HEK293 (cell line): ENCODE measurements at regions not wholly inside any gene's neighbourhood (a gene's known extent, or its start where the extent isn't known, plus 50 kb on each side); places are given as distances from the start of the nearest gene placed in this dataset.
A peak's percentile ranks its signal among the peaks of the same experiment; 100 is the strongest.

Source experiments
- CTCF ChIA-PET: fragments of 350-600 bp; formaldehyde crosslinking; extraction: SDS; loops from one replicate; lab custom pipeline; 2021; ENCODE audit warnings: antibody characterized with exemption; lab: Yijun Ruan, JAX
- POLR2A ChIA-PET: fragments of 300-600 bp; formaldehyde crosslinking; extraction: SDS; loops from one replicate; lab custom pipeline; 2020; ENCODE audit warnings: antibody characterized with exemption, inconsistent platforms; lab: Yijun Ruan, JAX
- H3K27ac ChIP-seq: fragments of 200-500 bp; sonication (Bioruptor generic); 2 replicates; pipeline ENCODE4 v1.5.1; 2014; ENCODE audit warnings: low read depth, low read length, control low read depth, inconsistent platforms; ENCODE audit errors: extremely low read depth
- H3K36me3 ChIP-seq, 2 experiments: fragments of 200-500 bp in 1 of 2; sonication (Bioruptor generic) in 1 of 2; 1 replicate in 1 of 2; 2 replicates in 1 of 2; pipeline ENCODE4 v1.5.1; 2014 to 2017; ENCODE audit warnings: inconsistent platforms in 2 of 2, low read length in 2 of 2; ENCODE audit not compliant: control insufficient read depth in 2 of 2, insufficient read depth in 1 of 2
- H3K4me1 ChIP-seq: fragments of 200-500 bp; sonication (Bioruptor generic); 2 replicates; pipeline ENCODE4 v1.5.1; 2014; ENCODE audit warnings: mild to moderate bottlenecking, low read length, inconsistent platforms; ENCODE audit not compliant: control insufficient read depth, insufficient read depth
- H3K4me3 ChIP-seq: 2 replicates; pipeline ENCODE4 v1.5.1; 2011; ENCODE audit warnings: low read depth, mild to moderate bottlenecking, control low read depth, low read length, moderate library complexity
- H3K9me3 ChIP-seq: fragments of 200-500 bp; sonication (Bioruptor generic); 2 replicates; pipeline ENCODE4 v1.5.1; 2014; ENCODE audit warnings: low read depth, low read length, inconsistent platforms; ENCODE audit not compliant: control insufficient read depth, insufficient read depth
- GLIS2 ChIP-seq: fragments of 450-650 bp; formaldehyde crosslinking; IDR thresholded peaks from 2 replicates; pipeline ENCODE4 v1.5.1; 2016; ENCODE audit warnings: missing biosample characterization, missing genetic modification characterization
- MEIS1 ChIP-seq: sonication (generic); formaldehyde crosslinking; IDR thresholded peaks from 2 replicates; pipeline ENCODE4 v1.8.1; 2022; ENCODE audit warnings: missing genetic modification reagents, mild to moderate bottlenecking, borderline replicate concordance
- REPIN1 ChIP-seq: fragments of 450-650 bp; formaldehyde crosslinking; IDR thresholded peaks from 2 replicates; pipeline ENCODE4 v1.5.1; 2017; ENCODE audit warnings: missing biosample characterization, missing genetic modification characterization, low read depth
- SCRT1 ChIP-seq: fragments of 450-650 bp; formaldehyde crosslinking; IDR thresholded peaks from 2 replicates; pipeline ENCODE4 v1.5.1; 2016; ENCODE audit warnings: missing biosample characterization, missing genetic modification characterization, borderline replicate concordance
- SP2 ChIP-seq: fragments of 450-650 bp; formaldehyde crosslinking; IDR thresholded peaks from 2 replicates; pipeline ENCODE4 v1.5.1; 2016; ENCODE audit warnings: missing biosample characterization, missing genetic modification characterization
- ZBTB49 ChIP-seq: fragments of 450-650 bp; formaldehyde crosslinking; IDR thresholded peaks from 2 replicates; pipeline ENCODE4 v1.5.1; 2016; ENCODE audit warnings: missing biosample characterization, missing genetic modification characterization, low read depth
- ZBTB7A ChIP-seq: fragments of 450-650 bp; formaldehyde crosslinking; IDR thresholded peaks from 2 replicates; pipeline ENCODE4 v1.5.1; 2016; ENCODE audit warnings: low read depth, missing biosample characterization, missing genetic modification characterization
- ZFHX2 ChIP-seq: fragments of 450-650 bp; formaldehyde crosslinking; conservative IDR thresholded peaks from 2 replicates; pipeline ENCODE4 v1.5.1; 2016; ENCODE audit warnings: missing biosample characterization, missing genetic modification characterization
- ZFP69B ChIP-seq: fragments of 450-650 bp; formaldehyde crosslinking; IDR thresholded peaks from 2 replicates; pipeline ENCODE4 v1.5.1; 2016; ENCODE audit warnings: missing biosample characterization, missing genetic modification characterization
- ZNF114 ChIP-seq: fragments of 450-650 bp; formaldehyde crosslinking; IDR thresholded peaks from 2 replicates; pipeline ENCODE4 v1.5.0; 2017; ENCODE audit warnings: missing biosample characterization, missing genetic modification characterization
- ZNF121 ChIP-seq: fragments of 450-650 bp; formaldehyde crosslinking; IDR thresholded peaks from 2 replicates; pipeline ENCODE4 v1.5.1; 2016; ENCODE audit warnings: missing biosample characterization, missing genetic modification characterization
- ZNF133 ChIP-seq: fragments of 450-650 bp; formaldehyde crosslinking; IDR thresholded peaks from 2 replicates; pipeline ENCODE4 v1.5.1; 2016; ENCODE audit warnings: missing biosample characterization, missing genetic modification characterization
- ZNF148 ChIP-seq: fragments of 450-650 bp; formaldehyde crosslinking; IDR thresholded peaks from 2 replicates; pipeline ENCODE4 v1.5.0; 2017; ENCODE audit warnings: missing biosample characterization, missing genetic modification characterization, borderline replicate concordance
- ZNF169 ChIP-seq: fragments of 450-650 bp; formaldehyde crosslinking; IDR thresholded peaks from 2 replicates; pipeline ENCODE4 v1.5.1; 2016; ENCODE audit warnings: missing biosample characterization, missing genetic modification characterization
- ZNF2 ChIP-seq: fragments of 450-650 bp; formaldehyde crosslinking; IDR thresholded peaks from 2 replicates; pipeline ENCODE4 v1.5.1; 2016; ENCODE audit warnings: missing biosample characterization, missing genetic modification characterization
- ZNF239 ChIP-seq: fragments of 450-650 bp; formaldehyde crosslinking; IDR thresholded peaks from 2 replicates; pipeline ENCODE4 v1.5.1; 2016; ENCODE audit warnings: missing biosample characterization, missing genetic modification characterization
- ZNF311 ChIP-seq: fragments of 450-650 bp; formaldehyde crosslinking; IDR thresholded peaks from 2 replicates; pipeline ENCODE4 v1.5.1; 2017; ENCODE audit warnings: missing biosample characterization, missing genetic modification characterization, borderline replicate concordance
- ZNF324 ChIP-seq: fragments of 450-650 bp; formaldehyde crosslinking; IDR thresholded peaks from 2 replicates; pipeline ENCODE4 v1.5.1; 2016; ENCODE audit warnings: missing biosample characterization, missing genetic modification characterization
- ZNF394 ChIP-seq: fragments of 450-650 bp; formaldehyde crosslinking; IDR thresholded peaks from 2 replicates; pipeline ENCODE4 v1.5.1; 2016; ENCODE audit warnings: missing biosample characterization, missing genetic modification characterization, mild to moderate bottlenecking, moderate library complexity, borderline replicate concordance
- ZNF623 ChIP-seq: fragments of 450-650 bp; formaldehyde crosslinking; IDR thresholded peaks from 2 replicates; pipeline ENCODE4 v1.5.1; 2016; ENCODE audit warnings: missing biosample characterization, missing genetic modification characterization
- ZXDB ChIP-seq: fragments of 450-650 bp; formaldehyde crosslinking; IDR thresholded peaks from 2 replicates; pipeline ENCODE4 v1.5.1; 2016; ENCODE audit warnings: missing biosample characterization, missing genetic modification characterization
- TF ChIP-seq, protein P1 (sequence below): fragments of 450-650 bp; formaldehyde crosslinking; optimal IDR thresholded peaks from 2 replicates; pipeline ENCODE3; 2016; ENCODE audit warnings: missing biosample characterization, mild to moderate bottlenecking, missing genetic modification characterization
- TF ChIP-seq, protein P2 (sequence below): fragments of 450-650 bp; formaldehyde crosslinking; IDR thresholded peaks from 2 replicates; pipeline ENCODE4 v1.5.1; 2016; ENCODE audit warnings: missing biosample characterization, missing genetic modification characterization

GRCh38 chr20:51126337-51126736 lies 103.4 kb upstream of the KCNG1 start:
- H3K27ac ChIP-seq = no peak overlapping the region
- POLR2A ChIA-PET = no interaction called here

DNA sequence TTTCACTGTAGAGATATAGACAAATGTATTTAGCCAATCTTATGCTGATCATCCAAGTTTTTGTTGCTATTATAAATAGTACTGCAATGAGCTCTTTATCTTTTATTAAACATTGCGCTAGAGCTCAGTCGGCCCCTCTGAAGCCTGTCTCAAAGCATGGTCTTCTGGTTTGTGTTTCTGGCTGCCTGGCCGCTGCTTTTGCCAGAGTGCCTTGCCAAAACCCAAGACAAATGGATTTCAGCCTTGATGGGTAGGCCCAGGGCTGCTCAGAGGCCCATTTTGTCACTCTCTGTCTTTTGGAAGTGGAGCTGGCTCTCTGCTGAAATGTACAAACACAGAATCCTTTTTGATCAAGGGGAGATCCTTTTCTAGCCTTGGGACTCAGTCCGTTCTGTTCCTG lies 102.9 kb upstream of the KCNG1 start:
- Histone ChIP-seq H3K4me1 (no peaks in the 10 kb centered on the region), H3K36me3 (no peaks in the 10 kb centered on the region), H3K27ac (no peak overlapping the region), H3K4me3 (no peak overlapping the region), H3K9me3 (no peaks in the 10 kb centered on the region)
- POLR2A ChIA-PET = no interaction called here
- TF ChIP-seq ZNF324 (tag by site-specific recombination) (no peak), ZBTB7A (tag by site-specific recombination) (no peak), MEIS1 (no peak), REPIN1 (tag by site-specific recombination) (no peak), GLIS2 (tag by site-specific recombination) (no peak), ZFHX2 (tag by site-specific recombination) (no peak), ZNF114 (no peak), SCRT1 (tag by site-specific recombination) (no peak), ZFP69B (tag by site-specific recombination) (no peak), ZNF148 (tag by site-specific recombination) (no peak)
- CTCF ChIA-PET = interaction anchor here (0.6 to 0.7 kb wide), 2 partner anchors 95 to 135 kb away, joined by 3 read pairs; no protein-coding TSS in a partner anchor

More at GRCh38 chr20:51126337-51126736, 103.4 kb upstream of the KCNG1 start:
- no peak overlapping the region for H3K4me3 ChIP-seq
- CTCF ChIA-PET = interaction anchor here (0.6 to 1.3 kb wide), 3 partner anchors 95 to 114 kb away, joined by 3 to 4 read pairs (median 3); no protein-coding TSS in a partner anchor
- no peaks in the 10 kb centered on the region for H3K9me3 ChIP-seq
- H3K36me3 ChIP-seq = no peaks in the 10 kb centered on the region
- H3K4me1 ChIP-seq = no peaks in the 10 kb centered on the region
- TF ChIP-seq ZNF133 (tag by site-specific recombination) (0 out of 2 replicates have a peak, but pooled peaks have one; percentile 11), ZXDB (tag by site-specific recombination) (no peak)
- TF ChIP-seq, all 188 proteins: peak for 1

- no peak overlapping the region for H3K4me3 ChIP-seq
- H3K36me3 ChIP-seq = no peaks in the 10 kb centered on the region
- H3K27ac ChIP-seq = no peak overlapping the region
- ChIA-PET POLR2A (no interaction called here), CTCF (interaction anchor here (0.7 kb wide), 1 partner anchor 135 kb away, joined by 3 read pairs; no protein-coding TSS in a partner anchor)
- no peaks in the 10 kb centered on the region for H3K4me1 ChIP-seq
- TF ChIP-seq ZNF169 (tag by site-specific recombination) (no peak), ZNF394 (tag by site-specific recombination) (no peak), ZBTB49 (tag by site-specific recombination) (no peak), ZNF2 (tag by site-specific recombination) (no peak), ZNF623 (tag by site-specific recombination) (no peak), ZNF239 (tag by site-specific recombination) (no peak), SP2 (tag by site-specific recombination) (no peak), ZNF121 (tag by site-specific recombination) (no peak), ZNF311 (tag by site-specific recombination) (no peak)
- TF ChIP-seq, protein P1, sequence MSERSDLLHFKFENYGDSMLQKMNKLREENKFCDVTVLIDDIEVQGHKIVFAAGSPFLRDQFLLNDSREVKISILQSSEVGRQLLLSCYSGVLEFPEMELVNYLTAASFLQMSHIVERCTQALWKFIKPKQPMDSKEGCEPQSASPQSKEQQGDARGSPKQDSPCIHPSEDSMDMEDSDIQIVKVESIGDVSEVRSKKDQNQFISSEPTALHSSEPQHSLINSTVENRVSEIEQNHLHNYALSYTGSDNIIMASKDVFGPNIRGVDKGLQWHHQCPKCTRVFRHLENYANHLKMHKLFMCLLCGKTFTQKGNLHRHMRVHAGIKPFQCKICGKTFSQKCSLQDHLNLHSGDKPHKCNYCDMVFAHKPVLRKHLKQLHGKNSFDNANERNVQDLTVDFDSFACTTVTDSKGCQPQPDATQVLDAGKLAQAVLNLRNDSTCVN (tag by site-specific recombination) = no peak
- TF ChIP-seq, protein P2, sequence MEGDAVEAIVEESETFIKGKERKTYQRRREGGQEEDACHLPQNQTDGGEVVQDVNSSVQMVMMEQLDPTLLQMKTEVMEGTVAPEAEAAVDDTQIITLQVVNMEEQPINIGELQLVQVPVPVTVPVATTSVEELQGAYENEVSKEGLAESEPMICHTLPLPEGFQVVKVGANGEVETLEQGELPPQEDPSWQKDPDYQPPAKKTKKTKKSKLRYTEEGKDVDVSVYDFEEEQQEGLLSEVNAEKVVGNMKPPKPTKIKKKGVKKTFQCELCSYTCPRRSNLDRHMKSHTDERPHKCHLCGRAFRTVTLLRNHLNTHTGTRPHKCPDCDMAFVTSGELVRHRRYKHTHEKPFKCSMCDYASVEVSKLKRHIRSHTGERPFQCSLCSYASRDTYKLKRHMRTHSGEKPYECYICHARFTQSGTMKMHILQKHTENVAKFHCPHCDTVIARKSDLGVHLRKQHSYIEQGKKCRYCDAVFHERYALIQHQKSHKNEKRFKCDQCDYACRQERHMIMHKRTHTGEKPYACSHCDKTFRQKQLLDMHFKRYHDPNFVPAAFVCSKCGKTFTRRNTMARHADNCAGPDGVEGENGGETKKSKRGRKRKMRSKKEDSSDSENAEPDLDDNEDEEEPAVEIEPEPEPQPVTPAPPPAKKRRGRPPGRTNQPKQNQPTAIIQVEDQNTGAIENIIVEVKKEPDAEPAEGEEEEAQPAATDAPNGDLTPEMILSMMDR = no peak
- H3K9me3 ChIP-seq = no peaks in the 10 kb centered on the region
These were observed 102.2 kb upstream of the KCNG1 start for GRCh38 chr20:51125105-51125504.
